Liver (tissue), 3 donors: ENCODE measurements at regions not wholly inside any gene's neighbourhood (a gene's known extent, or its start where the extent isn't known, plus 50 kb on each side); places are given as distances from the start of the nearest gene placed in this dataset.

Source experiments
- GABPA ChIP-seq, 2 donors: IDR thresholded peaks in 1 of 2; conservative IDR thresholded peaks in 1 of 2; 2 replicates each; pipeline ENCODE4 v1.6.1; 2016; ENCODE audit warnings: antibody characterized with exemption in 2 of 2, mild to moderate bottlenecking in 1 of 2, moderate library complexity in 1 of 2
- SP1 ChIP-seq: IDR thresholded peaks from 2 replicates; pipeline ENCODE4 v1.6.1; 2018; ENCODE audit warnings: antibody characterized with exemption, mild to moderate bottlenecking
- TAF1 ChIP-seq: conservative IDR thresholded peaks from 2 replicates; pipeline ENCODE4 v1.6.1; 2016; ENCODE audit warnings: antibody characterized with exemption, mild to moderate bottlenecking
- TF ChIP-seq, protein P1 (sequence below): fragments of 150-350 bp; IDR thresholded peaks from 2 replicates; pipeline ENCODE4 v1.5.1; 2017; ENCODE audit warnings: improper control_type of control experiment, low read depth, low read length; ENCODE audit not compliant: missing input control
- TF ChIP-seq, protein P2 (sequence below): IDR thresholded peaks from 2 replicates; pipeline ENCODE4 v1.6.1; 2016; ENCODE audit warnings: antibody characterized with exemption
- TF ChIP-seq, protein P3 (sequence below): IDR thresholded peaks from 2 replicates; pipeline ENCODE4 v1.6.1; 2016; ENCODE audit warnings: antibody characterized with exemption, mild to moderate bottlenecking
- donor health status: healthy.
- donor health status: healthy.

DNA sequence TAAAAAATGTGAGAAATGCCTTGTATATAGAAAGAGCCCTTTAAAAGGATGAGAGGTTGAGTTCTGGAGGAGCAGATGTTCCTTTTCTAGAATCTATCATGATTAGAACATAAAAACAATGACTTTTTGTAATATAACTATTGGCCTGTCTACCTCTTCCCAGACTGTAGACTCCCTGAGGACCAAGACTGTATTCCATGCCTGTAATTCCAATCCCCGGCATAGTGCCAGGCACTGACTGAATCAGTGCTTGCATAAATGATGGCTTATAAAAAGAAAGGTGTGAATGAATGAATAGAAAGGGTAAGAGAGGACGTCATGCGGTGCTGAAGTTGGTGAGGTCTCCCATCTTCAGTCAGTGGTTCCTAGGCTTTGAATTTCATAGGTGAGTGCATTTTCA lies 92.6 kb upstream of the GDNF start:
- TF ChIP-seq, protein P1, sequence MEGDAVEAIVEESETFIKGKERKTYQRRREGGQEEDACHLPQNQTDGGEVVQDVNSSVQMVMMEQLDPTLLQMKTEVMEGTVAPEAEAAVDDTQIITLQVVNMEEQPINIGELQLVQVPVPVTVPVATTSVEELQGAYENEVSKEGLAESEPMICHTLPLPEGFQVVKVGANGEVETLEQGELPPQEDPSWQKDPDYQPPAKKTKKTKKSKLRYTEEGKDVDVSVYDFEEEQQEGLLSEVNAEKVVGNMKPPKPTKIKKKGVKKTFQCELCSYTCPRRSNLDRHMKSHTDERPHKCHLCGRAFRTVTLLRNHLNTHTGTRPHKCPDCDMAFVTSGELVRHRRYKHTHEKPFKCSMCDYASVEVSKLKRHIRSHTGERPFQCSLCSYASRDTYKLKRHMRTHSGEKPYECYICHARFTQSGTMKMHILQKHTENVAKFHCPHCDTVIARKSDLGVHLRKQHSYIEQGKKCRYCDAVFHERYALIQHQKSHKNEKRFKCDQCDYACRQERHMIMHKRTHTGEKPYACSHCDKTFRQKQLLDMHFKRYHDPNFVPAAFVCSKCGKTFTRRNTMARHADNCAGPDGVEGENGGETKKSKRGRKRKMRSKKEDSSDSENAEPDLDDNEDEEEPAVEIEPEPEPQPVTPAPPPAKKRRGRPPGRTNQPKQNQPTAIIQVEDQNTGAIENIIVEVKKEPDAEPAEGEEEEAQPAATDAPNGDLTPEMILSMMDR = no peak
- no peak for TF ChIP-seq TAF1
- TF ChIP-seq GABPA (IDR thresholded peaks at IDR 0.05 in 1 of 2, conservative IDR thresholded peaks at IDR 0.05 in 1 of 2) = no peak
- TF ChIP-seq SP1 = no peak
- TF ChIP-seq, protein P2, sequence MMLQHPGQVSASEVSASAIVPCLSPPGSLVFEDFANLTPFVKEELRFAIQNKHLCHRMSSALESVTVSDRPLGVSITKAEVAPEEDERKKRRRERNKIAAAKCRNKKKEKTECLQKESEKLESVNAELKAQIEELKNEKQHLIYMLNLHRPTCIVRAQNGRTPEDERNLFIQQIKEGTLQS = no peak
- TF ChIP-seq, protein P3, sequence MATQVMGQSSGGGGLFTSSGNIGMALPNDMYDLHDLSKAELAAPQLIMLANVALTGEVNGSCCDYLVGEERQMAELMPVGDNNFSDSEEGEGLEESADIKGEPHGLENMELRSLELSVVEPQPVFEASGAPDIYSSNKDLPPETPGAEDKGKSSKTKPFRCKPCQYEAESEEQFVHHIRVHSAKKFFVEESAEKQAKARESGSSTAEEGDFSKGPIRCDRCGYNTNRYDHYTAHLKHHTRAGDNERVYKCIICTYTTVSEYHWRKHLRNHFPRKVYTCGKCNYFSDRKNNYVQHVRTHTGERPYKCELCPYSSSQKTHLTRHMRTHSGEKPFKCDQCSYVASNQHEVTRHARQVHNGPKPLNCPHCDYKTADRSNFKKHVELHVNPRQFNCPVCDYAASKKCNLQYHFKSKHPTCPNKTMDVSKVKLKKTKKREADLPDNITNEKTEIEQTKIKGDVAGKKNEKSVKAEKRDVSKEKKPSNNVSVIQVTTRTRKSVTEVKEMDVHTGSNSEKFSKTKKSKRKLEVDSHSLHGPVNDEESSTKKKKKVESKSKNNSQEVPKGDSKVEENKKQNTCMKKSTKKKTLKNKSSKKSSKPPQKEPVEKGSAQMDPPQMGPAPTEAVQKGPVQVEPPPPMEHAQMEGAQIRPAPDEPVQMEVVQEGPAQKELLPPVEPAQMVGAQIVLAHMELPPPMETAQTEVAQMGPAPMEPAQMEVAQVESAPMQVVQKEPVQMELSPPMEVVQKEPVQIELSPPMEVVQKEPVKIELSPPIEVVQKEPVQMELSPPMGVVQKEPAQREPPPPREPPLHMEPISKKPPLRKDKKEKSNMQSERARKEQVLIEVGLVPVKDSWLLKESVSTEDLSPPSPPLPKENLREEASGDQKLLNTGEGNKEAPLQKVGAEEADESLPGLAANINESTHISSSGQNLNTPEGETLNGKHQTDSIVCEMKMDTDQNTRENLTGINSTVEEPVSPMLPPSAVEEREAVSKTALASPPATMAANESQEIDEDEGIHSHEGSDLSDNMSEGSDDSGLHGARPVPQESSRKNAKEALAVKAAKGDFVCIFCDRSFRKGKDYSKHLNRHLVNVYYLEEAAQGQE = no peak
